Activated CD8-positive, alpha-beta T cell treated with anti-CD3 and anti-CD28 coated beads for 36 hours (primary cell): ENCODE measurements at regions not wholly inside any gene's neighbourhood (a gene's known extent, or its start where the extent isn't known, plus 50 kb on each side); places are given as distances from the start of the nearest gene placed in this dataset.

Experiments
- ATAC-seq: fragments of 200-7000 bp; cut with Tn5 transposase; one replicate; pipeline ENCODE4 v1.10.0; 2021; ENCODE audit warnings: mild to moderate bottlenecking, moderate library complexity
- CTCF ChIA-PET: fragments of 350-600 bp; sonication (Branson Sonifier 250); formaldehyde crosslinking; loops from one replicate; lab custom pipeline; 2021; ENCODE audit warnings: antibody characterized with exemption; lab: Charles Lee
- POLR2A ChIA-PET: fragments of 350-600 bp; sonication (Branson Sonifier 250); formaldehyde crosslinking; loops from one replicate; lab custom pipeline; 2021; ENCODE audit warnings: antibody characterized with exemption; lab: Charles Lee
- DNase-seq: peaks from one replicate; pipeline ENCODE4 v3.0.0-alpha.2; 2020
- H3K27ac Mint-ChIP-seq: one replicate; pipeline ENCODE4 v1.8.0; 2021; ENCODE audit warnings: mild to moderate bottlenecking, mixed read lengths
- H3K27me3 Mint-ChIP-seq: one replicate; pipeline ENCODE4 v1.8.0; 2021; ENCODE audit warnings: mixed read lengths
- H3K36me3 Mint-ChIP-seq: one replicate; pipeline ENCODE4 v1.8.0; 2021; ENCODE audit warnings: low read depth, mixed read lengths
- H3K4me1 Mint-ChIP-seq: one replicate; pipeline ENCODE4 v1.8.0; 2021; ENCODE audit warnings: low read depth, mixed read lengths
- H3K4me3 Mint-ChIP-seq: one replicate; pipeline ENCODE4 v1.8.0; 2021; ENCODE audit warnings: mild to moderate bottlenecking, moderate library complexity, mixed read lengths
- H3K9me3 Mint-ChIP-seq: one replicate; pipeline ENCODE4 v1.8.0; 2021; ENCODE audit warnings: mixed read lengths
- intact Hi-C: fragments of 100-400 bp; cut with micrococcal nuclease; formaldehyde crosslinking; loops from one replicate; pipeline ENCODE4 v1.10.0; 2022
- TF ChIP-seq, protein P1 (sequence below): fragments of 200-600 bp; IDR thresholded peaks from one replicate; pipeline ENCODE4 v1.8.0; 2022; ENCODE audit warnings: antibody characterized with exemption, mild to moderate bottlenecking

- Mint-ChIP-seq H3K4me1 (peaks cover 2% of the 10 kb centered on the region), H3K27me3 (peaks cover 10% of the 10 kb centered on the region), H3K9me3 (no peaks in the 10 kb centered on the region), H3K27ac (no peak overlapping the region), H3K36me3 (no peaks in the 10 kb centered on the region), H3K4me3 (no peak overlapping the region)
- no peak for DNase-seq
- TF ChIP-seq, protein P1, sequence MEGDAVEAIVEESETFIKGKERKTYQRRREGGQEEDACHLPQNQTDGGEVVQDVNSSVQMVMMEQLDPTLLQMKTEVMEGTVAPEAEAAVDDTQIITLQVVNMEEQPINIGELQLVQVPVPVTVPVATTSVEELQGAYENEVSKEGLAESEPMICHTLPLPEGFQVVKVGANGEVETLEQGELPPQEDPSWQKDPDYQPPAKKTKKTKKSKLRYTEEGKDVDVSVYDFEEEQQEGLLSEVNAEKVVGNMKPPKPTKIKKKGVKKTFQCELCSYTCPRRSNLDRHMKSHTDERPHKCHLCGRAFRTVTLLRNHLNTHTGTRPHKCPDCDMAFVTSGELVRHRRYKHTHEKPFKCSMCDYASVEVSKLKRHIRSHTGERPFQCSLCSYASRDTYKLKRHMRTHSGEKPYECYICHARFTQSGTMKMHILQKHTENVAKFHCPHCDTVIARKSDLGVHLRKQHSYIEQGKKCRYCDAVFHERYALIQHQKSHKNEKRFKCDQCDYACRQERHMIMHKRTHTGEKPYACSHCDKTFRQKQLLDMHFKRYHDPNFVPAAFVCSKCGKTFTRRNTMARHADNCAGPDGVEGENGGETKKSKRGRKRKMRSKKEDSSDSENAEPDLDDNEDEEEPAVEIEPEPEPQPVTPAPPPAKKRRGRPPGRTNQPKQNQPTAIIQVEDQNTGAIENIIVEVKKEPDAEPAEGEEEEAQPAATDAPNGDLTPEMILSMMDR, result no peak
- POLR2A ChIA-PET, result no interaction called here
- intact Hi-C loops, result no loop called here
- no peak for ATAC-seq
- CTCF ChIA-PET, result interaction anchor here (1.2 kb wide), 1 partner anchor 20 kb away, joined by 3 read pairs; no protein-coding TSS in a partner anchor
Observed at GRCh38 chr7:114755856-114756255, 166.0 kb upstream of the MDFIC start.

DNA sequence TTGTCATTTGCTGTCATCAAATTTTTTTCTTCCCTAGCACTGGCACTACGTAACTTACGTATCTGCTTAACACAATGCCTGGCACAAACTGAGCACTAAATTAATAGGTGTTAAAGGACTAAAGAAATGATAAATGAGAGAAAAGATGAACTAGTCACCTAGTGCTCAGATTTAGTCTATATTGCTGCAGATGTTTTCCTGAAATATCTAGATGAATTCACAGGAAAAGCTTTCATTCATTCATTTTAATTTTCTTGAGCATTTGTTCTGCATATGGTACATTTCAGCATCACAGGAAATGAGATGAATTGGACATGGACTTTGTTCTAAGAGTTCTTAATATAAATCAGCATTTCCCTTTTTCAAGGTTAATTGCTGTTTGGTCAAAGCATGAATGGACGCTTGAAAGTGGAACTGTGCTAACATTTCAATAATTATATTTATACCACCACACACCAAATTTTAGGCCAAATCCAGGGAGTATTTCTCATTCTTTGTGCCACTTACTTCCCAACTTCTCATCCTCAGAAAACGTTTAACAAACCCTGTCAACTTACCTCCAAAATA, 163.2 kb upstream of the MDFIC start:
- no peak overlapping the region for H3K27ac Mint-ChIP-seq
- no peak overlapping the region for H3K4me3 Mint-ChIP-seq
- no peaks in the 10 kb centered on the region for H3K9me3 Mint-ChIP-seq
- intact Hi-C loops, result no loop called here
- ChIA-PET POLR2A (no interaction called here), CTCF (no interaction called here)
- DNase-seq, result no peak
- ATAC-seq, result no peak
- H3K4me1 Mint-ChIP-seq, result no peaks in the 10 kb centered on the region
- peaks cover 6% of the 10 kb centered on the region for H3K27me3 Mint-ChIP-seq
- TF ChIP-seq, protein P1, result no peak
- H3K36me3 Mint-ChIP-seq, result no peaks in the 10 kb centered on the region

DNA sequence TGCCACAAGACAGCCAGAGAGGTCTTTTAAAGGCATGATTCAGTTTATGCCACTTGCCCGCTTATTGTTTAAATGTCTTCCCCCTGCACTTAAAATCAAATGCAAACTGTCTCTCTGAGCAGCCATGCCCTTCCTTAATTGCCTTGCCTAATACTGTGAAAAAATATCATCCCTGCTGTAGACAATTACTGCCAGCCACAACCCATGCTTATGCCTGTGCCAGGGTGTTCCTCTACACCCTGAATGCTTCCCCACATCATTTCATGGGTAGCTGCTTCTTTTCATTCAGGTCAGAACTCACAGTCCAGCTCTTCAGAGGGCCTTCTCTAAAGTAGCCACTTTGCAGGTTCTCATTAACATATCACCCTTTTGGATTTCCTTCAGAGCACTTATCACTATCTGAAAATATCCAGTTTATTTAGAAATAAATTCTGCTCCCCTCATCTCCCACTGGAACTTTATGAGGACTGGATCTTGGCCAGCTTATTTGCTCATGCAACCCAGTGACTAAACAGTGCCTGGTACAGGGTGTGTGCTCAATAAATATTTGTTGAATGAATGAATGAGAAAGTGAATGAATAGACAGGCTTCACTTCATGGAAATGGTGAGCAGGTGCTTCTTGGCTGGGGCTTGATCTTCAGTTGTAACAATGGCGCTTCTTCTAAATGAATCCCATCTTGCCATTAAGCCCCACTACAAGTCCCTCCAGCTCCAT, 162.4 kb upstream of the MDFIC start:
- Mint-ChIP-seq H3K4me3 (no peak overlapping the region), H3K4me1 (no peaks in the 10 kb centered on the region), H3K27me3 (peaks cover 6% of the 10 kb centered on the region), H3K9me3 (no peaks in the 10 kb centered on the region), H3K27ac (no peak overlapping the region), H3K36me3 (no peaks in the 10 kb centered on the region)
- ATAC-seq (no peak), DNase-seq (no peak)
- ChIA-PET POLR2A (interaction anchor here (0.6 kb wide), 1 partner anchor 31 kb away, joined by 3 read pairs; no protein-coding TSS in a partner anchor), CTCF (no interaction called here)
- TF ChIP-seq, protein P1, result no peak
- intact Hi-C loops, result no loop called here

GRCh38 chr7:114760477-114760876, 161.4 kb upstream of the MDFIC start:
- no peak overlapping the region for H3K4me3 Mint-ChIP-seq
- H3K36me3 Mint-ChIP-seq, result no peaks in the 10 kb centered on the region
- H3K4me1 Mint-ChIP-seq, result no peaks in the 10 kb centered on the region
- ChIA-PET POLR2A (no interaction called here), CTCF (no interaction called here)
- peaks cover 4% of the 10 kb centered on the region for H3K27me3 Mint-ChIP-seq
- ATAC-seq, result no peak
- TF ChIP-seq, protein P1, result no peak
- intact Hi-C loops, result no loop called here
- no peak for DNase-seq
- H3K9me3 Mint-ChIP-seq, result no peaks in the 10 kb centered on the region
- H3K27ac Mint-ChIP-seq, result no peak overlapping the region

DNA sequence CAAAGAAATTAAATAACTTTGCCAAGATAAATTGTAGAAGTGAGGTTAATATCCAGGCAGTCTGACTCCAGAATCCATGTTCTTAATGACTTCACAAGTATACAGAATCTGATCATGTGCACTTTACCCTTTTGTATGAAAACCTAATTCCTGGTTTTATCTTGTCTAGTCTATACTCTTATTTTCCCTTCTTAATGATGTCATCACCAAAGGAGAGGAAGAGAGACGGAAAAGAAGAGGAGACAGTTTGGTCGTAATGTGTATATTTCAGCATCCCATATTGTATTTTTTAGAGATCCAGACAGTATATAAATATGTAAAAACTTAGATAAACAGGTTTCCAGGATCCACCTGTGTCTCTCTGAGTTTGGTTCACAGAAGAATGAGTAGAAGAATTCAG, 159.9 kb upstream of the MDFIC start:
- Mint-ChIP-seq H3K4me3 (no peak overlapping the region), H3K9me3 (no peaks in the 10 kb centered on the region), H3K4me1 (no peaks in the 10 kb centered on the region), H3K27me3 (peaks cover 4% of the 10 kb centered on the region), H3K36me3 (no peaks in the 10 kb centered on the region), H3K27ac (no peak overlapping the region)
- ChIA-PET POLR2A (no interaction called here), CTCF (no interaction called here)
- TF ChIP-seq, protein P1, result no peak
- intact Hi-C loops, result no loop called here
- DNase-seq, result no peak
- ATAC-seq, result no peak
